ENCODE measurements at regions not wholly inside any gene's neighbourhood (a gene's known extent, or its start where the extent isn't known, plus 50 kb on each side); places are given as distances from the start of the nearest gene placed in this dataset.

DNA sequence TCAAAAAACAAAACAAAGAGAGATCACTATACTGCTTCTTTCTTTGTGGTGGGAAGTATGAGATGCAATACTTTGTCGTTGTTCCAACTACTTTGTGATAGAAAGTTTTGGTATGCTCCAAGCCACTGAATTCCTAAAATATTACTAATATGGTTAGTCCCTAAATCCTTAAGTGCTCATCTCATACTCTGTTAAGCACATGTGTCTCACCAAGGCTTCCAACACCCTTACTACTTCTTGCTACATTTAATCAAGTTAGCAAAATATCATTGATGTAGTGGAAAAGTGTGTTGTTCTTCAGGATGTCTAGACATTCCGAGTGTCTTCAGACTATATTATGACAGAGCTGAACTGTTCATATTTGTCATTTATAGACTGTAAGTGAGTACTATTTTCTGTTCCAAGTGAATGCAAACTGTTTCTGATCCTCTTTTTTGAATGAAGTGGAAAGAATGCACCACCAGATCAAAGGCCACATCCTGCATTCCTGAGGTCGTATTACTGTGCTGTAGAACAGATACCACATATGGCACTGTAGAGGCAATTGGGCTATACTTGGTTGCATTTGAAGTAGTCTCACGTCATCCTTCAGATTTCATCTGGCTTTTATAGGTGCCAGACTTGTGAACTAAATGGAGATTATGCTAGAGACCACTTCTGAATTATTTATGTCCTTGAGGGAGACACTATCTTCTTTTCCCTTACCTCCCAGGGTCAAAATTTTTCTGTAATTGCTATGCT is 298.4 kb upstream of the ZNF521 start:
- Mint-ChIP-seq H3K4me1 (no peaks in the 10 kb centered on the region), H3K27me3 (peaks cover 6% of the 10 kb centered on the region in 2 donors), H3K36me3 (no peaks in the 10 kb centered on the region), H3K4me3 (no peak overlapping the region), H3K9me3 (peaks cover 1 to 4% of the 10 kb centered on the region in 2 donors), H3K27ac (no peak overlapping the region)
- peak; percentile 33 for ATAC-seq (replicated peaks)
- DNase-seq: no peak

DNA sequence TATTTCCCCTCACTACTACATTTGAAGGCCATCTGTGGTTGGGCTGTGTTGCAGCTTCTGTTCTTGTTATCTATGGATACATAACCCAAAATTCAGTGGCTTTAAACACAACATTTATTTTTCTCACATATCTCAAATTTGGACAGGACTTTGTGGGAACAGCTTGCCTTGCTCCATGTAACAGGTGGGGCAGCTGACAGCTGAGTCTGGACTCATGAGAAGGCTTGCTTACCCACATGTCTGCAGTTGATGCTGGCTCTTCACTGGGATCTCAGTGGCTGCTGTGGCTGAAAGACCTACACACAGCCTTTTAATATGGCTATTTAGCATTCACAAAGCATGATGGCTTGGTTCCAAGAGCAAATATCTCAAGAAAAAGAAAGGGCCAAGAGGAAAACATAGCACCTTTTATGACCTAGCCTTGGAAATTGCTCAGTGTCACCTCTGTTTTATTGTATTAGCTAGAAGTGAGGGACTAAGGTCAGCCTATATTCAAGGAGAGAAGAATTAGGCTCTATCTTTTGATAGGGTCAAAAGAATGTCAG is 296.8 kb upstream of the ZNF521 start:
- DNase-seq (no peak), ATAC-seq (replicated peaks) (no peak)
- no peaks in the 10 kb centered on the region for H3K4me1 Mint-ChIP-seq
- no peak overlapping the region for H3K4me3 Mint-ChIP-seq
- H3K27ac Mint-ChIP-seq: no peak overlapping the region
- H3K27me3 Mint-ChIP-seq: peaks cover 0 to 4% of the 10 kb centered on the region in 2 donors
- no peaks in the 10 kb centered on the region for H3K9me3 Mint-ChIP-seq
- no peaks in the 10 kb centered on the region for H3K36me3 Mint-ChIP-seq

DNA sequence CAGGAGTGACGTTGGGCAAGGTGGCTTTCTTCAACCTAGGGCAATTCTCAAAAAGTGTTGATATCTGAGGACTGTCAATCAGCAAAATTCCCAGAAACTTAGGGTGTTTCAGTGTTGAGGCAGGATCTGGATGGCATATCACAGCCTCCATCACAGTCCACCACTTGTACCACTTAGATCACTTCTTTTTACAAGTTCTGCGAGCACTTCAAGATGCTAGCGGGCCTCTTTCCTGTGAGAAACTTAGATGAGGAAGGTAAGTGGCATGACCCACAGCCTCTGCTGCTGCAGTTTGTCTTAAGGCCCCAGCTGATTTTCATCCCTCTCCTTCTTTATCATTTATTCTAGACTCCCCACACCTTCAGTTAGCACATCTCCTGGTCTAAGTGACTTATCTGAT is 295.4 kb upstream of the ZNF521 start:
- Mint-ChIP-seq H3K27ac (no peak overlapping the region), H3K9me3 (no peaks in the 10 kb centered on the region), H3K4me1 (no peaks in the 10 kb centered on the region), H3K36me3 (no peaks in the 10 kb centered on the region), H3K27me3 (peaks cover 0 to 4% of the 10 kb centered on the region in 2 donors), H3K4me3 (no peak overlapping the region)
- ATAC-seq (replicated peaks) (no peak), DNase-seq (no peak)

DNA sequence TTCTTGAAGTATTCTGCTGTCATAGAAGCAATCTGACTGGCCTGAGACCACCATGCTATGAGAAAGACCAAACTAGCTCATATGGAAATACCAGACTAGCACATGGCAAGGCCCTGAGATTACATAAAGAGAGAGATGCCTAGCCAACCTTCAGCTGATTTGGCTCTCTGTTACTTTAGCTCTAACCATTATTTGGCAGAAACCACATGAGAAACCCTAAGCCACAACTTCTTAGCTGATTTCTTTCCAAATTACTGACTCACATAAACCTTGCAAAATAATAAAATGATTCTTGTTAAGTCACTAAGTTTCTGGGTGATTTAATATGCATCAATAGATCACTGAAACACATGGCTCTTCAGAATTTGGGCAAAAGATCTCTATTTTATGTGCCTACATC is 295.0 kb upstream of the ZNF521 start:
- H3K4me3 Mint-ChIP-seq: no peak overlapping the region
- no peak for ATAC-seq (replicated peaks)
- no peaks in the 10 kb centered on the region for H3K4me1 Mint-ChIP-seq

DNA sequence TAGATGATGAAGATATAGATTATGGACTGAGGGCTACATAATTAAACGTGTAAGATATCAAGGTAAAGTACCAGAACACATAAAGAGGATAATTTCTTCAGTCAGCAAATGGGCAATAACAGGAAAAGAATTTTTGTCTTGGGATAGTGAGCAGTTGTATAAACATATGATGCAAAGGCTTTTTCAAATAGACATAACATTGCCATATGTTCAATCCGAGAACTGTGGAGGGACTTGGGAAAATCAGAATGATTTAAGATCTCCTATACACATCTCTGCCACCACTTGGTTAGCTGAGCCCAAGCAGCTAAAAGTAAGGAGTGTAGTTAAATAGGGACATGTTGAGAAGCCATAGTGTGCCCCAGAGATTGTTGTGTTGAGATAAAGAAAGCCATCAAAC is 287.6 kb upstream of the ZNF521 start:
- no peak overlapping the region for H3K27ac Mint-ChIP-seq

More for the DNA sequence above, 295.0 kb upstream of the ZNF521 start:
- Mint-ChIP-seq H3K36me3 (no peaks in the 10 kb centered on the region), H3K27ac (no peak overlapping the region), H3K9me3 (no peaks in the 10 kb centered on the region), H3K27me3 (peaks cover 0 to 7% of the 10 kb centered on the region in 2 donors)
- no peak for DNase-seq

DNA sequence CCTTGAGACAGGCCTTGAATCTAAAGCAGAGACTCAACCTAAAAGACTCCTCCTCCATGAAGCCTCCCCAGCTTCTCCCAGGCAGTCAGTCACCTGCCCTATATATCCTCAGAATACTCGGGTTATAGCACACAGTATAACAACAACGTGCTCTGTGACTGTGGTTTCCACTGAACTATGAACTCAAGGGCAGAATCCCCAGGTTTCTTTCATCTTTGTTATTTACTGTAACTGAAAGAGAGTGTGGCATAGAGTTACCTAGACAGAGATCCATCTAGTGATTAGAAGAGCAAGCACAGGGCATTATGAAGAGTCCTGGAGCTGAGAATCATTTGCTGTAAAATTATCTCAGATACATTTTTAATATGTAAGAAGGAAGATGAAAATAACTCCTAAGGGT is 281.6 kb upstream of the ZNF521 start:
- Mint-ChIP-seq H3K4me1 (no peaks in the 10 kb centered on the region), H3K36me3 (no peaks in the 10 kb centered on the region), H3K27me3 (peaks cover 17% of the 10 kb centered on the region in 2 donors), H3K4me3 (no peak overlapping the region), H3K27ac (no peak overlapping the region), H3K9me3 (peaks cover 4 to 8% of the 10 kb centered on the region in 2 donors)
- ATAC-seq (replicated peaks) (no peak), DNase-seq (no peak)

More for the DNA sequence above, 287.6 kb upstream of the ZNF521 start:
- Mint-ChIP-seq H3K4me1 (no peaks in the 10 kb centered on the region), H3K4me3 (no peak overlapping the region), H3K36me3 (no peaks in the 10 kb centered on the region), H3K27me3 (peaks cover 6 to 14% of the 10 kb centered on the region in 2 donors), H3K9me3 (peaks cover 0 to 3% of the 10 kb centered on the region in 2 donors)
- ATAC-seq (replicated peaks) (no peak), DNase-seq (no peak)

DNA sequence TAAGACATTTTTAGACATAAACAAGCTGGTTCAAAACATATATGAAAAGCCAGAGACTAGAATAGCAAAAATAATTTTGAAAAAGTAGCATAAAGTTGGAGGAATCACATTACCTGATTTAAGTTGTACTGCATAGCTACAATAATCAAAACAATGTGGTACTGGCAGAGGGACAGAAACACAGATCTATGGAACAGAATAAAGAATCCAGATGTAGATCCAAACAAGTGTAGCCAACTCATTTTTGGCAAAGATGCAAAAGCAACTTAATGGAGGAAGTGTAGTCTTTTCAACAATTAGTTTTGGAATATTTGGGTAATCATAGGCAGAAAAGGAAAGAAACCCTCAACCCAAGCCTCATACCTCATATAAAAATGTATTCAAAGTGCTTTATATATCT is 278.7 kb upstream of the ZNF521 start:
- ATAC-seq (replicated peaks) (no peak), DNase-seq (no peak)
- Mint-ChIP-seq H3K4me3 (no peak overlapping the region), H3K4me1 (no peaks in the 10 kb centered on the region), H3K27ac (no peak overlapping the region), H3K36me3 (peaks cover 0 to 1% of the 10 kb centered on the region in 2 donors), H3K9me3 (peaks cover 11 to 15% of the 10 kb centered on the region in 2 donors), H3K27me3 (peaks cover 12 to 17% of the 10 kb centered on the region in 2 donors)

DNA sequence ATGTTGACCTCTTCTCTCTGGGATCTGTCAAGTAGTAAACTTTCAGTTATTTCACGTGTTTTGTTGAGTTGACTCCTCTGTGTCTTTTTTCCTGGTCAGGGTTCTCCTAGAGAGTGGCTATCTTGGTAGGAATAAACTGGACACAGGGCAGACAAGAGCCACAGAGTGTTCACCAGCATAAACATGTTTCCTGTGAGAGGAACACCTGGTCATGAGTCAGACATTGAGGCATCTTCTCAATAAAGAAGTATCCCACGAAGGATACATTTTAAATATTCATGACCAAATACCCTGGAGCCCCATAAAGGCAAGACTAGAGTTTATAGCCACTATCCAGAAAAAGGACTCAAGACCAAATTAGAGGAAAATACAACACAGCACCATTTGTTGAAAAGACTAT is 269.7 kb upstream of the ZNF521 start:
- Mint-ChIP-seq H3K36me3 (peaks cover 0 to 2% of the 10 kb centered on the region in 2 donors), H3K4me3 (no peak overlapping the region), H3K27me3 (peaks cover 0 to 8% of the 10 kb centered on the region in 2 donors), H3K4me1 (peaks cover 0 to 5% of the 10 kb centered on the region in 2 donors), H3K27ac (no peak overlapping the region), H3K9me3 (peaks cover 13 to 14% of the 10 kb centered on the region in 2 donors)
- DNase-seq: no peak
- ATAC-seq (replicated peaks): no peak

DNA sequence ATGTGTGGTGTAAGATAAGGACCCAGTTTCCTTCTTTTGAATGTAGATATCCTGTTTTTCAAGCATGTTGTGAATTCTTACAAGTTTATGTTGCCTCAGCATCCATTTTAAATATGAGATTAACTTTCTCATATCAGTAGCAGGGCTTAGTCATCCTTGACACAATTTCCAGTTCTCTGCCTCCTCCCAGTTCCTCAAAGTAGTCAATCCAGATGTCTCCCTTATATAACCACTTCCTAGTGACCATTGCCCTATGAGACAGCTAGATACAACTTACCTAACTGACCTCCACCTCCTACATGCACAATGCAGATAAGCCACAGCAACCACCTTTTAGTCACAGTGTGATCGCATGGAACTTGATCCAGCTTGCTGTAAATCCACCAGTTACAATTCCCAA is 269.2 kb upstream of the ZNF521 start:
- Mint-ChIP-seq H3K4me1 (peaks cover 0 to 5% of the 10 kb centered on the region in 2 donors), H3K27me3 (peaks cover 0 to 8% of the 10 kb centered on the region in 2 donors), H3K36me3 (peaks cover 0 to 2% of the 10 kb centered on the region in 2 donors), H3K4me3 (no peak overlapping the region), H3K9me3 (peaks cover 9 to 12% of the 10 kb centered on the region in 2 donors), H3K27ac (no peak overlapping the region)
- ATAC-seq (replicated peaks) (peak; percentile 23 to 42), DNase-seq (no peak)

DNA sequence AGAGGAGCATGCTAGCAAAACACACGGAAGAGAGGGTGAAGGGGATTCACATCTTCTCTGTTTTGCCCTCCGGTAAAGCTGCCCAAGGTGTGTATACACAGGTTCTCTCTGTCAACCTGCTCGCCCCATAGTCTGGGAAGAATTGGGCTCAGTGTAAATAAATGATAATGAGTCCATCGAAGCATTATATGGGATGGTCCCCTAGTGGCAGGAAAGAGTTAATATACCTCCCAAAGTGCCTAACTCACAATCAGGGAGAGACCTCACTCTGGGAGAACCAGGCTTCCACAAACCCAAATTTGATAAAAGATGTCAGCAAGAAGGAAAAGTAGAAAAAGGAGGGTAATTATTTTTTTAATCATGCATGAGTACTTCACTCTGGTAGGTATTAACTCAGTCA is 262.2 kb upstream of the ZNF521 start:
- DNase-seq (no peak), ATAC-seq (replicated peaks) (no peak)
- Mint-ChIP-seq H3K4me3 (no peak overlapping the region), H3K27ac (no peak overlapping the region), H3K36me3 (no peaks in the 10 kb centered on the region), H3K27me3 (peaks cover 4 to 9% of the 10 kb centered on the region in 2 donors), H3K4me1 (no peaks in the 10 kb centered on the region), H3K9me3 (no peaks in the 10 kb centered on the region)

DNA sequence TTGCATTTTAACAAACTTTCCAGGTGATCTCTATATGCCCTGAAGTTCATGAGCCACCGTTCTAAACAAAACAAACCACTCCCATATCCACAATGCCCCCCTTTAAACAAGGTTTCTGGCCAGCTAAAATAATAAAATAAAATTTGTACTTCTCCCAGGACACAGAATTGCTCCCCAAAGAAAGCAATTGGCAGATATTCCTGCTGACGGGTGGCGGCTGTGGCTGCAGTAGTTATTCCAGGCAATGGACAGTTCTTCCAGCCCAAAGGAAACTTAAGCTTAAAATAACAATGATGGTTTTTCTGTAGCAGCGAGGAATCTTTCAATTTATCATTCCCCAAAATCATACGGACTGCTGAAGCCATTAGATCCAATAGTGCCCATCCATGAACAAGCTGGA is 260.5 kb upstream of the ZNF521 start:
- Mint-ChIP-seq H3K36me3 (no peaks in the 10 kb centered on the region), H3K27me3 (peaks cover 4 to 9% of the 10 kb centered on the region in 2 donors), H3K4me3 (no peak overlapping the region), H3K4me1 (no peaks in the 10 kb centered on the region), H3K9me3 (no peaks in the 10 kb centered on the region), H3K27ac (no peak overlapping the region)
- no peak for DNase-seq
- no peak for ATAC-seq (replicated peaks)

DNA sequence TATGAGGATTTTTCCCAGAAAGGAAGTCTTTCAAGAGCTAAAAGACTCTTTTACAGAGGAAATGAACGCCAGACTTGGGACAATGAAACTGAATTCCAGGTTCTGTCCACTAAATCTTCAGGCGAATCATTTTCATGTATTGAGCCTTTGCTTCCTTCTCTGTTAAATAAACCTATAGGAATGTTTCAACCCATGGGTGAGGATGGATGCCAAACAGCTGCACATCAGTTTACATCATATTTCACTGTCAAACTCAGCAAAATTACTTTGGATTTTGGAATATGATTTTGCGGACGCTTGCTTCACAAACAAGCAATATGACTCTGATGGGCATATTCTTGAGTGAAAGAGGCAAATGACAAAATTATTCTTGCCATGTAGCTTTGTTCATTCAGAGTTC is 256.1 kb upstream of the ZNF521 start:
- ATAC-seq (replicated peaks) (no peak), DNase-seq (no peak)
- H3K27me3 Mint-ChIP-seq: peaks cover 5 to 10% of the 10 kb centered on the region in 2 donors
- H3K9me3 Mint-ChIP-seq: no peaks in the 10 kb centered on the region
- no peak overlapping the region for H3K27ac Mint-ChIP-seq
- no peaks in the 10 kb centered on the region for H3K36me3 Mint-ChIP-seq
- no peak overlapping the region for H3K4me3 Mint-ChIP-seq
- H3K4me1 Mint-ChIP-seq: no peaks in the 10 kb centered on the region

DNA sequence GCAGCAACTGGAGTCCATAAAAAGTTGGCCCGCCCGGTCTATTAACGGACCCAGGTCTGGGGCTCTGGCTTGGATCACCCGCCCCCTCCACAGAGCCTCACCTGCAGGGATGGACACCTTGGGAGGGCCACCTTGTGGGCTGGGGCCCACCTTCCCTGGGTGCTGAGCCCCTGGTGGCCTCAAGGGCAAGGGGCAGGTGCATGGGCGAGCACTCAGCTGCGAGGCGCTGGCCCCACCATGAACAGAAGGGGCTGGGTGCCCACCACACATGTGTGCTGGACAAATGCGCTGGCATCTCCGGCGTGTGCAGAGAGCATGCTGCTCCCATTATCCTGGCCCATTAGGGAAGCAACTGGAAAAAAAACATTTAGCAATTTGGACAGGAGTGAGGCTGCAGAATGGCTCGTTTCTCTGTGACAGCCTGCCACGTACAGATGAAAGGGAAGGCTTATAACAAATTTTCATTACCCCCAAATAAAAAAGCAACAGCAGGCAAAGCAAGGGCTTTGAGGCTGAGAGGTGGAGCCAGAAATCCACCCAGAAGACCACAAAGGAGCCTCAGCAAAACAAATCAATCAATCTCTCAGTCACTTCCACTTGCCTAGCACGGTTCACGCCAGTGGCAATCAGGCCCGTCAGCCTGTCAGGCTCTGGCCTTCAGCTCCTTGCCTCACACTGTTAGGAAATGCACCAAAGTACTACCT is 253.1 kb upstream of the ZNF521 start:
- no peaks in the 10 kb centered on the region for H3K4me1 Mint-ChIP-seq
- H3K9me3 Mint-ChIP-seq: no peaks in the 10 kb centered on the region
- no peak overlapping the region for H3K4me3 Mint-ChIP-seq
- no peak overlapping the region for H3K27ac Mint-ChIP-seq
- H3K36me3 Mint-ChIP-seq: no peaks in the 10 kb centered on the region
- no peak for ATAC-seq (replicated peaks)
- no peak for DNase-seq
- H3K27me3 Mint-ChIP-seq: peaks cover 14 to 19% of the 10 kb centered on the region in 2 donors

DNA sequence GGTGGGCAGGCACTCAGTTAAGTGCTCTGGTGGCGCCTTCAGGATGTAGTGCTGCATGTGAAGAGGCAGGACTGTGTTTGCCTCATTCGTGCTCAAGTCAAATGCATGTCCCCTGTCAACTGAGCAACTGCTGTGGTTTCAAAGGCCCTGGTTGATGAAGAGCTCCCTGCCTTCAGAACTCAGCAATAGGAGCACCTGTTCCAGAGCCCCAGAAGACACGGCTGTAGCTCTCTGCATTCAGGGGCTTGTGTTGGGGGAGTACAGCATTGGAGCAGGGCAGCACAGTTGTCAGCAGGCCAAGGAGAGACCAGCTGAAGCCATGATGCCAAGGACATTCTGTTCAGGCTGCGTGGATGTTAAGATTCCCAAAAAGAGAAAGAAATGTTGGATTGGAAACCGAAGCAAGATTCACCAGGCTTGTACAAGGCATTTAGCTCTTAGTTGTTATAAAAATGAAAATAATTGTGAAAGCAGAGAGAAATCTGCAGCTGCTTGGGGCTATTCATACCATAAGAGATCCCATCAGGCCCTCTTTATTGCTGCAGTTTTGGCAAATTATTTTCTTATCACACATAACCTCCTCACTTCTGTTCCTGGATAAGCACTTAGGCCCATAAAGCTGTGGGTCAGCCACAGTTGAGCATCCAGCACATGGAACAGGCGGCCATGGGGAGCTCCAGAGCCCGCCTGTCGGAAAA is 252.4 kb upstream of the ZNF521 start:
- Mint-ChIP-seq H3K9me3 (no peaks in the 10 kb centered on the region), H3K4me3 (no peak overlapping the region), H3K36me3 (no peaks in the 10 kb centered on the region), H3K27me3 (peaks cover 14 to 19% of the 10 kb centered on the region in 2 donors), H3K4me1 (no peaks in the 10 kb centered on the region), H3K27ac (no peak overlapping the region)
- DNase-seq (no peak), ATAC-seq (replicated peaks) (no peak)
